SK-N-SH (cell line): ENCODE measurements at regions not wholly inside any gene's neighbourhood (a gene's known extent, or its start where the extent isn't known, plus 50 kb on each side); places are given as distances from the start of the nearest gene placed in this dataset.

ENCODE experiments used
- CTCF ChIA-PET: fragments of 300-600, 350-600 bp; formaldehyde crosslinking; extraction: SDS; loops from one replicate; lab custom pipeline; 2021; lab: Yijun Ruan, JAX
- POLR2A ChIA-PET: fragments of 350-600 bp; sonication (Branson Sonifier 250); formaldehyde crosslinking; extraction: SDS; loops from one replicate; lab custom pipeline; 2020; ENCODE audit warnings: antibody characterized with exemption, inconsistent platforms; lab: Yijun Ruan, JAX
- DNase-seq: peaks from one replicate; pipeline ENCODE4 v3.0.0; 2012
- H2AFZ ChIP-seq: fragments of 200-600 bp; sonication (generic); 2 replicates; pipeline ENCODE4 v1.8.1; 2016; ENCODE audit warnings: antibody characterized with exemption, mild to moderate bottlenecking, low read depth
- H3F3A ChIP-seq: fragments of 200-600 bp; sonication (generic); replicated peaks from 2 replicates; pipeline ENCODE3; 2016; ENCODE audit warnings: antibody characterized with exemption, mild to moderate bottlenecking; ENCODE audit not compliant: insufficient read depth
- H3K27ac ChIP-seq, 2 experiments: fragments of 200-500 bp in 1 of 2; fragments of 200-600 bp in 1 of 2; sonication (Bioruptor generic) in 1 of 2; sonication (generic), shearing (Covaris generic) in 1 of 2; 2 replicates each; pipeline versions ENCODE4 v1.5.1 to v1.6.1; 2014 to 2016; ENCODE audit warnings: low read depth in 2 of 2, inconsistent platforms in 1 of 2, low read length in 1 of 2, mild to moderate bottlenecking in 1 of 2, mixed read lengths in 1 of 2
- H3K27me3 ChIP-seq: fragments of 200-600 bp; sonication (generic), shearing (Covaris generic); 2 replicates; pipeline ENCODE4 v1.6.1; 2016; ENCODE audit warnings: mixed run types; ENCODE audit not compliant: insufficient read depth
- H3K36me3 ChIP-seq, 2 experiments: fragments of 200-500 bp in 1 of 2; fragments of 200-600 bp in 1 of 2; sonication (Bioruptor generic) in 1 of 2; sonication (generic) in 1 of 2; replicated peaks in 1 of 2; 2 replicates each; pipeline versions ENCODE3 to v1.5.1; 2014 to 2016; ENCODE audit warnings: low read length in 1 of 2, mild to moderate bottlenecking in 1 of 2; ENCODE audit not compliant: insufficient read depth in 2 of 2, control insufficient read depth in 1 of 2
- H3K4me1 ChIP-seq, 2 experiments: fragments of 200-500 bp in 1 of 2; fragments of 200-600 bp in 1 of 2; sonication (Bioruptor generic) in 1 of 2; sonication (generic), shearing (Covaris generic) in 1 of 2; 2 replicates each; pipeline versions ENCODE4 v1.5.1 to v1.6.1; 2014 to 2016; ENCODE audit warnings: low read depth in 1 of 2, low read length in 1 of 2, mixed run types in 1 of 2; ENCODE audit not compliant: insufficient read depth in 2 of 2, control insufficient read depth in 1 of 2
- H3K4me2 ChIP-seq: fragments of 200-600 bp; sonication (generic), shearing (Covaris generic); 2 replicates; pipeline ENCODE4 v1.6.1; 2017; ENCODE audit warnings: mixed run types
- H3K4me3 ChIP-seq, 2 experiments: fragments of 200-500 bp in 1 of 2; fragments of 200-600 bp in 1 of 2; sonication (Bioruptor generic) in 1 of 2; sonication (generic), shearing (Covaris generic) in 1 of 2; 2 replicates each; pipeline versions ENCODE4 v1.5.1 to v1.8.1; 2014 to 2016; ENCODE audit warnings: low read depth in 2 of 2, inconsistent platforms in 1 of 2, low read length in 1 of 2, mild to moderate bottlenecking in 1 of 2, mixed read lengths in 1 of 2, moderate library complexity in 1 of 2
- H3K79me2 ChIP-seq: fragments of 200-600 bp; sonication (generic); 2 replicates; pipeline ENCODE4 v1.8.1; 2017; ENCODE audit warnings: mild to moderate bottlenecking; ENCODE audit not compliant: insufficient read depth
- H3K9ac ChIP-seq: fragments of 200-600 bp; sonication (generic); 2 replicates; pipeline ENCODE4 v1.6.1; 2017; ENCODE audit warnings: mixed run types
- H3K9me2 ChIP-seq: fragments of 200-600 bp; sonication (generic); 2 replicates; pipeline ENCODE4 v1.6.1; 2017; ENCODE audit warnings: mixed run types
- H3K9me3 ChIP-seq: fragments of 200-600 bp; sonication (generic); 2 replicates; pipeline ENCODE4 v1.6.1; 2017; ENCODE audit warnings: mixed run types, mild to moderate bottlenecking, moderate library complexity
- H4K20me1 ChIP-seq: fragments of 200-600 bp; sonication (generic); 2 replicates; pipeline ENCODE4 v1.6.1; 2017; ENCODE audit warnings: mild to moderate bottlenecking, mixed run types; ENCODE audit not compliant: insufficient read depth
- CHD2 ChIP-seq: fragments of 150-350 bp; IDR thresholded peaks from 2 replicates; pipeline ENCODE4 v1.6.1; 2018; ENCODE audit warnings: low read length; ENCODE audit not compliant: partially characterized antibody
- CTCF ChIP-seq: fragments of 200-600 bp; sonication (generic); IDR thresholded peaks from 2 replicates; pipeline ENCODE4 v1.6.1; 2017; ENCODE audit warnings: antibody characterized with exemption, mild to moderate bottlenecking, moderate library complexity
- ELF1 ChIP-seq: IDR thresholded peaks from 2 replicates; pipeline ENCODE4 v1.4.0; 2012
- EP300 ChIP-seq, 2 experiments: IDR thresholded peaks; 2 replicates each; pipeline versions ENCODE4 v1.4.0 to v1.6.1; 2012; ENCODE audit warnings: borderline replicate concordance in 1 of 2, low read depth in 1 of 2, low read length in 1 of 2
- FOSL2 ChIP-seq: IDR thresholded peaks from 2 replicates; pipeline ENCODE4 v1.4.0; 2012; ENCODE audit warnings: low read depth, mild to moderate bottlenecking, moderate library complexity, borderline replicate concordance
- FOXJ3 ChIP-seq: sonication (generic); formaldehyde crosslinking; IDR thresholded peaks from 2 replicates; pipeline ENCODE4 v1.5.1; 2020; ENCODE audit warnings: mild to moderate bottlenecking, missing genetic modification reagents
- FOXM1 ChIP-seq: IDR thresholded peaks from 2 replicates; pipeline ENCODE4 v1.4.0; 2012; ENCODE audit warnings: low read depth, mild to moderate bottlenecking
- GABPA ChIP-seq: IDR thresholded peaks from 2 replicates; pipeline ENCODE4 v1.4.0; 2012; ENCODE audit warnings: low read depth, mild to moderate bottlenecking
- JUND ChIP-seq: IDR thresholded peaks from 2 replicates; pipeline ENCODE4 v1.4.0; 2012
- NRF1 ChIP-seq: IDR thresholded peaks from 2 replicates; pipeline ENCODE4 v1.6.1; 2012; ENCODE audit warnings: low read depth, mild to moderate bottlenecking, low read length
- RAD21 ChIP-seq: IDR thresholded peaks from 2 replicates; pipeline ENCODE4 v1.6.1; 2012; ENCODE audit warnings: mild to moderate bottlenecking, low read length
- REST ChIP-seq: IDR thresholded peaks from 2 replicates; pipeline ENCODE4 v1.6.1; 2012; ENCODE audit warnings: mild to moderate bottlenecking, low read depth, low read length, moderate library complexity
- RFX5 ChIP-seq: IDR thresholded peaks from 2 replicates; pipeline ENCODE4 v1.6.1; 2012; ENCODE audit warnings: mild to moderate bottlenecking, improper control_type of control experiment, low read length
- SMC3 ChIP-seq: IDR thresholded peaks from 2 replicates; pipeline ENCODE4 v1.6.1; 2012; ENCODE audit warnings: low read depth, low read length, improper control_type of control experiment
- ZBTB33 ChIP-seq: IDR thresholded peaks from 2 replicates; pipeline ENCODE4 v1.4.0; 2012; ENCODE audit warnings: low read depth, borderline replicate concordance
- WGBS: methylation state at CpG from one replicate; pipeline ENCODE4 v1.1.6; 2017; ENCODE audit warnings: low lambda C conversion rate; 5-methylcytosine and 5-hydroxymethylcytosine counted together
- TF ChIP-seq, protein P1 (sequence below): IDR thresholded peaks from 2 replicates; pipeline ENCODE4 v1.4.0; 2012; ENCODE audit warnings: low read depth, borderline replicate concordance
- TF ChIP-seq, protein P2 (sequence below): IDR thresholded peaks from 2 replicates; pipeline ENCODE4 v1.4.0; 2012; ENCODE audit warnings: low read depth
- TF ChIP-seq, protein P3 (sequence below): IDR thresholded peaks from 2 replicates; pipeline ENCODE4; 2012

GRCh38 chr14:86515195-86515594, 985.3 kb downstream of the FLRT2 start:
- no peak for DNase-seq
- Histone ChIP-seq H3K4me2 (no peak overlapping the region), H3K36me3 (no peaks in the 10 kb centered on the region), H3K9ac (no peak overlapping the region), H2AFZ (no peak overlapping the region), H3F3A (no peaks in the 10 kb centered on the region), H3K9me2 (no peaks in the 10 kb centered on the region), H3K9me3 (no peaks in the 10 kb centered on the region), H3K4me3 (no peak overlapping the region), H4K20me1 (no peaks in the 10 kb centered on the region), H3K27ac (no peak overlapping the region), H3K4me1 (no peaks in the 10 kb centered on the region; a peak in 1 of 4 replicates), H3K79me2 (no peaks in the 10 kb centered on the region), H3K27me3 (no peaks in the 10 kb centered on the region)
- ChIA-PET CTCF (no interaction called here), POLR2A (no interaction called here)
- TF ChIP-seq SMC3 (no peak), EP300 (IDR thresholded peaks at IDR 0.05; ENCODE audit: borderline replicate concordance in 1 of 2, low read depth in 1 of 2, low read length in 1 of 2) (no peak), RFX5 (no peak), REST (no peak), FOXJ3 (CRISPR knock-in tag) (no peak), CHD2 (no peak)
- TF ChIP-seq, protein P1, sequence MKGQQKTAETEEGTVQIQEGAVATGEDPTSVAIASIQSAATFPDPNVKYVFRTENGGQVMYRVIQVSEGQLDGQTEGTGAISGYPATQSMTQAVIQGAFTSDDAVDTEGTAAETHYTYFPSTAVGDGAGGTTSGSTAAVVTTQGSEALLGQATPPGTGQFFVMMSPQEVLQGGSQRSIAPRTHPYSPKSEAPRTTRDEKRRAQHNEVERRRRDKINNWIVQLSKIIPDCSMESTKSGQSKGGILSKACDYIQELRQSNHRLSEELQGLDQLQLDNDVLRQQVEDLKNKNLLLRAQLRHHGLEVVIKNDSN: no peak
- TF ChIP-seq, protein P2, sequence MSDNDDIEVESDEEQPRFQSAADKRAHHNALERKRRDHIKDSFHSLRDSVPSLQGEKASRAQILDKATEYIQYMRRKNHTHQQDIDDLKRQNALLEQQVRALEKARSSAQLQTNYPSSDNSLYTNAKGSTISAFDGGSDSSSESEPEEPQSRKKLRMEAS: no peak
- 2% methylated on average over 2 of the region's 2 CpGs for WGBS

DNA sequence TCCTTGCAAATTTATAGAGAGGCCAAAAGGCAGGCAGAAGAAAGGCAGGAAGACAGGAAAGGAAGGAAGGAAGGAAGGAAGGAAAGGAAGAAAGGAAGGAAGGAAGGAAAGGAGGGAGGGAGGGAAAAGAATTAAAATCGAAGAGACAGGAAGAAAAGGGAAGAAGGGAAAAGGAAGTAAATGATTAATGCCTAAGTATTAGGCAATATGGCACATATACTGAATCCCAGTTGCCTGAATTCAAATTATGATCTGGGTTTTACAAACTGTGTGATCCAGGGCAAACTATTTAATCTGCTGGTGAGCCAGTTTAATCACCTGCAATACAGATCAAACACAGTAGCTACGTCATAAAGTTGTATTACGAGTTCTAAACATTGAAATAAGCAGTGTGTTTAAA, 983.6 kb downstream of the FLRT2 start:
- Histone ChIP-seq H3K9ac (no peak overlapping the region), H3K27me3 (no peaks in the 10 kb centered on the region), H3K27ac (no peak overlapping the region), H3F3A (no peaks in the 10 kb centered on the region), H3K4me2 (no peak overlapping the region), H3K9me2 (no peaks in the 10 kb centered on the region), H3K36me3 (no peaks in the 10 kb centered on the region), H4K20me1 (no peaks in the 10 kb centered on the region), H3K9me3 (no peaks in the 10 kb centered on the region), H3K4me3 (no peak overlapping the region), H3K79me2 (no peaks in the 10 kb centered on the region), H3K4me1 (no peaks in the 10 kb centered on the region; a peak in 1 of 4 replicates), H2AFZ (no peak overlapping the region)
- WGBS: 3% methylated on average over 3 of the region's 3 CpGs
- no peak for DNase-seq
- ChIA-PET CTCF (no interaction called here), POLR2A (no interaction called here)
- no peak for TF ChIP-seq ELF1
- TF ChIP-seq CTCF: no peak
- TF ChIP-seq NRF1: no peak
- TF ChIP-seq ZBTB33: no peak
- no peak for TF ChIP-seq RAD21
- TF ChIP-seq FOSL2: no peak
- no peak for TF ChIP-seq FOXM1
- no peak for TF ChIP-seq GABPA
- TF ChIP-seq, protein P1: no peak
- no peak for TF ChIP-seq JUND
- TF ChIP-seq, protein P3, sequence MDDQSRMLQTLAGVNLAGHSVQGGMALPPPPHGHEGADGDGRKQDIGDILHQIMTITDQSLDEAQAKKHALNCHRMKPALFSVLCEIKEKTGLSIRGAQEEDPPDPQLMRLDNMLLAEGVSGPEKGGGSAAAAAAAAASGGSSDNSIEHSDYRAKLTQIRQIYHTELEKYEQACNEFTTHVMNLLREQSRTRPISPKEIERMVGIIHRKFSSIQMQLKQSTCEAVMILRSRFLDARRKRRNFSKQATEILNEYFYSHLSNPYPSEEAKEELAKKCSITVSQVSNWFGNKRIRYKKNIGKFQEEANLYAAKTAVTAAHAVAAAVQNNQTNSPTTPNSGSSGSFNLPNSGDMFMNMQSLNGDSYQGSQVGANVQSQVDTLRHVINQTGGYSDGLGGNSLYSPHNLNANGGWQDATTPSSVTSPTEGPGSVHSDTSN: no peak
- TF ChIP-seq, protein P2: no peak
